IPS DF 4.7 (cell line): ENCODE measurements at regions not wholly inside any gene's neighbourhood (a gene's known extent, or its start where the extent isn't known, plus 50 kb on each side); places are given as distances from the start of the nearest gene placed in this dataset.

Source experiments
- DNase-seq: peaks from one replicate; pipeline ENCODE4 v3.0.0-alpha.2; 2013; ENCODE audit warnings: low spot score; ENCODE audit errors: extremely low read depth

- no peak for DNase-seq
Observed at GRCh38 chr22:49204599-49205482, 622.8 kb downstream of the BRD1 start.

- no peak for DNase-seq
Observed at GRCh38 chr22:49203859-49204598, 623.6 kb downstream of the BRD1 start.

- no peak for DNase-seq
Observed at GRCh38 chr22:49203091-49203858, 624.4 kb downstream of the BRD1 start.

- no peak for DNase-seq
Observed at GRCh38 chr22:49202226-49202625, 625.4 kb downstream of the BRD1 start.

- DNase-seq = no peak
Observed at GRCh38 chr22:49201046-49201970, 626.4 kb downstream of the BRD1 start.

- DNase-seq = no peak
Observed at GRCh38 chr22:49199224-49199623, 628.4 kb downstream of the BRD1 start.

GRCh38 chr22:49198705-49199084 is 629.0 kb downstream of the BRD1 start:
- DNase-seq = no peak

- no peak for DNase-seq
Observed at GRCh38 chr22:49197986-49198704, 629.5 kb downstream of the BRD1 start.

- DNase-seq = no peak
Observed at GRCh38 chr22:49197505-49197904, 630.2 kb downstream of the BRD1 start.

GRCh38 chr22:49196046-49196511 is 631.6 kb downstream of the BRD1 start:
- DNase-seq = no peak

GRCh38 chr22:49195636-49196035 is 632.0 kb downstream of the BRD1 start:
- no peak for DNase-seq

GRCh38 chr22:49193901-49194465 is 633.7 kb downstream of the BRD1 start:
- DNase-seq = no peak

GRCh38 chr22:49193348-49193747 is 634.3 kb downstream of the BRD1 start:
- DNase-seq = no peak

- no peak for DNase-seq
Observed at GRCh38 chr22:49192857-49193250, 634.8 kb downstream of the BRD1 start.

GRCh38 chr22:49192180-49192856 is 635.4 kb downstream of the BRD1 start:
- no peak for DNase-seq

GRCh38 chr22:49191506-49191980 is 636.1 kb downstream of the BRD1 start:
- DNase-seq = no peak

- no peak for DNase-seq
Observed at GRCh38 chr22:49190816-49191505, 636.7 kb downstream of the BRD1 start.

GRCh38 chr22:49189871-49190270 is 637.8 kb downstream of the BRD1 start:
- no peak for DNase-seq
